ENCODE measurements at regions not wholly inside any gene's neighbourhood (a gene's known extent, or its start where the extent isn't known, plus 50 kb on each side); places are given as distances from the start of the nearest gene placed in this dataset.

DNA sequence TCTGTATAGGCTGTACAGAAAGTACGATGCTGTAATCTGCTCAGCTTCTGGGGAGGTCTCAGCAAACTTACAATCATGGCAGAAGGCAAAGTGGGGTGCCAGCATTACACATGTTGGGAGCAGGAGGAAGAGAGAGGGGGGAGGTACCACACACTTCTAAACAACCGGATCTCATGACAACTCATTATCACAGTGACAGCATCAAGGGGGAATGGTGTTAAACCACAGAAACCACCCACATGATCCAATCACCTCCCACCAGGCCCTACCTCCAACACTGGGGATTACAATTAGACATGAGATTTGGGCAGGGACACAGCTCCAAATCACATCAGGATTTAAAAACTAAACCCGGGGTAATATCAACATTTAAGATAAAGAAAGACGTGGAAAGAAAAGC, 468.8 kb upstream of the AUTS2 start:
- H3K27ac ChIP-seq = no peak overlapping the region
- TF ChIP-seq, protein P1, sequence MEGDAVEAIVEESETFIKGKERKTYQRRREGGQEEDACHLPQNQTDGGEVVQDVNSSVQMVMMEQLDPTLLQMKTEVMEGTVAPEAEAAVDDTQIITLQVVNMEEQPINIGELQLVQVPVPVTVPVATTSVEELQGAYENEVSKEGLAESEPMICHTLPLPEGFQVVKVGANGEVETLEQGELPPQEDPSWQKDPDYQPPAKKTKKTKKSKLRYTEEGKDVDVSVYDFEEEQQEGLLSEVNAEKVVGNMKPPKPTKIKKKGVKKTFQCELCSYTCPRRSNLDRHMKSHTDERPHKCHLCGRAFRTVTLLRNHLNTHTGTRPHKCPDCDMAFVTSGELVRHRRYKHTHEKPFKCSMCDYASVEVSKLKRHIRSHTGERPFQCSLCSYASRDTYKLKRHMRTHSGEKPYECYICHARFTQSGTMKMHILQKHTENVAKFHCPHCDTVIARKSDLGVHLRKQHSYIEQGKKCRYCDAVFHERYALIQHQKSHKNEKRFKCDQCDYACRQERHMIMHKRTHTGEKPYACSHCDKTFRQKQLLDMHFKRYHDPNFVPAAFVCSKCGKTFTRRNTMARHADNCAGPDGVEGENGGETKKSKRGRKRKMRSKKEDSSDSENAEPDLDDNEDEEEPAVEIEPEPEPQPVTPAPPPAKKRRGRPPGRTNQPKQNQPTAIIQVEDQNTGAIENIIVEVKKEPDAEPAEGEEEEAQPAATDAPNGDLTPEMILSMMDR (IDR thresholded peaks at IDR 0.05) = no peak
- no peaks in the 10 kb centered on the region for H3K36me3 ChIP-seq
- no peaks in the 10 kb centered on the region for H3K9me3 ChIP-seq
- H3K27me3 ChIP-seq = no peaks in the 10 kb centered on the region
- H3K4me3 ChIP-seq = no peak overlapping the region
- DNase-seq (ENCODE audit: low spot score) = no peak
- H3K4me1 ChIP-seq = no peaks in the 10 kb centered on the region

DNA sequence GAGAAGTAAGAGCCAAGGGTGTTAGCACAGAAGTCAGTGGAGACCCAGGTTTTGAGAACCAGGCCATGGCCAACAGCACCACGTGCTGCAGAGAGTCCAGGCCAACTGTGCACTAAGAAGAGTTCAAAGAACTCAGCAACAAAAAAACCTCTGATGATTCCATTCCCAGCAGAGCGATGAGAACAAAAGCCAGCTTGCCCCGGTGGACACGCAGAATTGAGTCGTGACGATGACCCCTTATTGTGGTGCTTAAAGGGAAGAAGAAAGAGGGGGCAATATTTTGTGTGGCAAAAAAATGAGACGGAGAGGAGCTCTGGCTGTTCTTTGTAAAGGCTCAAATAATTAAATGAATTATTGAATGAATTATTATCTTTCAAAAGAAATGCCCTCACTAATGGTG, 468.3 kb upstream of the AUTS2 start:
- Histone ChIP-seq H3K27ac (no peak overlapping the region), H3K4me3 (no peak overlapping the region), H3K4me1 (no peaks in the 10 kb centered on the region), H3K9me3 (no peaks in the 10 kb centered on the region), H3K27me3 (no peaks in the 10 kb centered on the region), H3K36me3 (no peaks in the 10 kb centered on the region)
- TF ChIP-seq, protein P1 (IDR thresholded peaks at IDR 0.05) = no peak
- no peak for DNase-seq (ENCODE audit: low spot score)

DNA sequence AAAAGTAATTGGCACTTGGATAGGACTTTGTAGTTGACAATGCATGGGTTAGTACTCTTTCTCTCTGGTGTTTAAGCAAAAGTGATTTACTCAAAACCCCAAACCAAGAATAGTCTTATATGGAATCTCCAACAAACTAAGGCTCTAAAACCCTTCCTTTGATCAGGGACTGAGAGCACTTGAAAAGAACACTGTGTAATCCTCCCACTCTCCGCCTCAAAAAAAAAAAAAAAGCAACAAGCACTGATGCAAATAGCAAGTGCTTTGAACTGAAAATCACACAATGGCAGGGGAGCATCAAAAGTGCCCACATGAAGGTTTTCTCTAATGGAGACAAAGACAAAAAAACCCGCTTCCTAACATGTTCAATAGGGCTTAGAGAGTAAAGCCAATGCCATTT, 467.9 kb upstream of the AUTS2 start:
- Histone ChIP-seq H3K4me3 (no peak overlapping the region), H3K27me3 (no peaks in the 10 kb centered on the region), H3K4me1 (no peaks in the 10 kb centered on the region), H3K9me3 (no peaks in the 10 kb centered on the region), H3K36me3 (no peaks in the 10 kb centered on the region), H3K27ac (no peak overlapping the region)
- TF ChIP-seq, protein P1 (IDR thresholded peaks at IDR 0.05) = no peak
- DNase-seq (ENCODE audit: low spot score) = no peak

DNA sequence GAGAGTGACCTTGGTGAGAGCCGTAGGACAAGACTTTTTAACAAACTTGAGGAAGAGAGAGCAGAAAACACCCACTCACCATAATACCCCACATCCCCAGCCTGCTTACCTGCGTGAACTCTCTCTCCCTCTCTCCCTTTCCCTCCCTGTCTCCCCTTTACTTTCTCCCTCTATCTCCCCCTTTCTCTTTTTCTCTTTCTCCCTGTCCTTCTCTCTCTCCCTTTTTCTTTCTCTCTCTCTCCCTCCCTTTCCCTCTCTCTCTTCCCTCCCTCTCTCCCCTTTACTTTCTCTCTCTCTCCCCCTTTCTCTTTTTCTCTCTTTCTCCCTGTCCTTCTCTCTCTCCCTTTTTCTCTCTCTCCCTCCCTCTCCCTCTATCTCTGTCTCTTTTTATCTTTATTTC, 464.0 kb upstream of the AUTS2 start:
- H3K9me3 ChIP-seq = peaks cover 0 to 16% of the 10 kb centered on the region in 2 donors
- no peak overlapping the region for H3K27ac ChIP-seq
- no peak overlapping the region for H3K4me3 ChIP-seq
- TF ChIP-seq, protein P1 (IDR thresholded peaks at IDR 0.05) = no peak
- DNase-seq (ENCODE audit: low spot score) = no peak
- no peaks in the 10 kb centered on the region for H3K36me3 ChIP-seq
- H3K4me1 ChIP-seq = no peaks in the 10 kb centered on the region
- no peaks in the 10 kb centered on the region for H3K27me3 ChIP-seq

DNA sequence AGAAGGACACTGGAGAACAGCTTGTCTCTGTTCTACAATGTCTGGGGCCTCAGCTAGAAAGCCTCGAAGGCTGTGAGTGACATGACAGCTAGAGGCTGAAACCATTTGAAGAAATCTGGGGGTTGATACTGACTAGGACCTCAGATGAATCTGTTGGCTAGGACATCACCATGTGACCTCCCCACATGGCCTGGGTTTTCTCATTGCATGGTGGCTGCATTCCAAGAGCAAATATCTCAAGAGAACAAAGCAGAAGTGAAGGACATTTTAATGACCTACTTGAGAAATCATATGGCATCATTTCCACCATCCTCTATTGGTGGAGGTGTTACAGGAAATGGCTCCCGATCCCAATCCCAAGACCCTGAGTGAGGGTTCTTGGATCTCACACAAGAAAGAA, 450.6 kb upstream of the AUTS2 start:
- Histone ChIP-seq H3K27me3 (no peaks in the 10 kb centered on the region), H3K4me1 (no peaks in the 10 kb centered on the region)

More for the DNA sequence above, 450.6 kb upstream of the AUTS2 start:
- H3K36me3 ChIP-seq = no peaks in the 10 kb centered on the region
- TF ChIP-seq, protein P1 (IDR thresholded peaks at IDR 0.05) = no peak
- H3K27ac ChIP-seq = no peak overlapping the region
- no peak overlapping the region for H3K4me3 ChIP-seq
- H3K9me3 ChIP-seq = no peaks in the 10 kb centered on the region
- DNase-seq (ENCODE audit: low spot score) = no peak
